ENCODE measurements at regions not wholly inside any gene's neighbourhood (a gene's known extent, or its start where the extent isn't known, plus 50 kb on each side); places are given as distances from the start of the nearest gene placed in this dataset.

DNA sequence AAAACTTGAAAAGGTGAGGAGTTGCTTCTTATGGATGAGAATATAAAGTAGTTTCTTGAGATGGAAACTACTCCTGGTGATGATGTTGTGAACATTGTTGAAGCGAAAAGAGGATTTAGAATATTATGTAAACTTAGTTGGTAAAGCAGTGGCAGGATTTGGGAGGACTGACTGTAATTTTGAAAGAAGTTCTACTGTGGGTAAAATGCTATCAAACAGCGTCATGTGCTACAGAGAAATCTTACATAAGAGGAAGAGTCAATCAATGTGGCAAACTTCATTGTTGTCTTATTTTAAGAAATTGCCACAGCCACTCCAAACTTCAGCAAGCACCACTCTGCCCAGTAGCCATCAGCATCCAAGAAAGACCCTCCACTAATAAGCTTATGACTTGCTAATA, 112.9 kb upstream of the ZEB2 start:
- TF ChIP-seq CTCF (IDR thresholded peaks at IDR 0.05) (no peak), POLR2A (IDR thresholded peaks at IDR 0.05) (no peak)

Measured in Peyer's patch (tissue), 4 donors.